ENCODE measurements at regions not wholly inside any gene's neighbourhood (a gene's known extent, or its start where the extent isn't known, plus 50 kb on each side); places are given as distances from the start of the nearest gene placed in this dataset.

DNA sequence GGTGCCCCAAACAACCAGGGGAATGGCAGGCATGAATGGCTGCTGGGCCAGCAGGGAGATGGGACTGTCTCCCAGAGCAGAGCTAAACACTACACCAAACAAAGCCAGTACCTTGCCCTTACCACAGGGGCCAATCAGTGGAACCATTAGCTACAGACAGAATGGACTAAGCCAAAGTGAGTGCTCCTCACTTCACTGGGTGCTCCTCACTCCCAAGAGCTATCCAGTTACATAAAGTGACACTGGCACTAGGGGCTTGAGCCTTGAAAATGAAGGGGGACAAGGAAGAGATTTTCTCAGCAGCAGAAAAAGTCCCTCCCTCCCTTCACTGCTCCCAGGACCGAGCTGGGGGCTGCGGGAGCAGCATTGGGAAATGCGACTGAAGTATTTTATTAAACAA is 110.9 kb upstream of the SHB start:
- no peak for TF ChIP-seq EZH2 (IDR thresholded peaks at IDR 0.05; ENCODE audit: low read length, missing control alignments)
- TF ChIP-seq, protein P1, sequence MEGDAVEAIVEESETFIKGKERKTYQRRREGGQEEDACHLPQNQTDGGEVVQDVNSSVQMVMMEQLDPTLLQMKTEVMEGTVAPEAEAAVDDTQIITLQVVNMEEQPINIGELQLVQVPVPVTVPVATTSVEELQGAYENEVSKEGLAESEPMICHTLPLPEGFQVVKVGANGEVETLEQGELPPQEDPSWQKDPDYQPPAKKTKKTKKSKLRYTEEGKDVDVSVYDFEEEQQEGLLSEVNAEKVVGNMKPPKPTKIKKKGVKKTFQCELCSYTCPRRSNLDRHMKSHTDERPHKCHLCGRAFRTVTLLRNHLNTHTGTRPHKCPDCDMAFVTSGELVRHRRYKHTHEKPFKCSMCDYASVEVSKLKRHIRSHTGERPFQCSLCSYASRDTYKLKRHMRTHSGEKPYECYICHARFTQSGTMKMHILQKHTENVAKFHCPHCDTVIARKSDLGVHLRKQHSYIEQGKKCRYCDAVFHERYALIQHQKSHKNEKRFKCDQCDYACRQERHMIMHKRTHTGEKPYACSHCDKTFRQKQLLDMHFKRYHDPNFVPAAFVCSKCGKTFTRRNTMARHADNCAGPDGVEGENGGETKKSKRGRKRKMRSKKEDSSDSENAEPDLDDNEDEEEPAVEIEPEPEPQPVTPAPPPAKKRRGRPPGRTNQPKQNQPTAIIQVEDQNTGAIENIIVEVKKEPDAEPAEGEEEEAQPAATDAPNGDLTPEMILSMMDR (conservative IDR thresholded peaks at IDR 0.05 in 1 of 2, IDR thresholded peaks at IDR 0.05 in 1 of 2; ENCODE audit: low read depth in 1 of 2, low read length in 2 of 2): no peak
- no peak overlapping the region for H3K4me3 ChIP-seq (replicated peaks in 1 of 4; ENCODE audit: control extremely low read depth in 1 of 4, insufficient read depth in 1 of 4, low read depth in 3 of 4, low read length in 4 of 4)
- no peaks in the 10 kb centered on the region for H3K4me1 ChIP-seq (ENCODE audit: control insufficient read depth, extremely low read depth, insufficient read depth, low read length)
- H3K27ac ChIP-seq (ENCODE audit: insufficient read depth, low read length): no peak overlapping the region
- no peak overlapping the region for H3K4me2 ChIP-seq (ENCODE audit: extremely low read depth, insufficient read depth, low read length)
- H3K36me3 ChIP-seq (ENCODE audit: control insufficient read depth, insufficient read depth, low read length): no peaks in the 10 kb centered on the region
- no peaks in the 10 kb centered on the region for H3K27me3 ChIP-seq (ENCODE audit: control insufficient read depth, insufficient read depth, low read length)
- no peaks in the 10 kb centered on the region for H3K9me3 ChIP-seq (ENCODE audit: control insufficient read depth, insufficient read depth, low read depth, low read length)
- no peak overlapping the region for H2AFZ ChIP-seq (ENCODE audit: low read length)
- DNase-seq (ENCODE audit: low read depth in 2 of 2): no peak
- H3K79me2 ChIP-seq (ENCODE audit: control insufficient read depth, insufficient read depth, low read length): no peaks in the 10 kb centered on the region
- no peak overlapping the region for H3K9ac ChIP-seq (ENCODE audit: insufficient read depth, low read length)
- H4K20me1 ChIP-seq (ENCODE audit: control insufficient read depth, extremely low read depth, insufficient read depth, low read length): no peaks in the 10 kb centered on the region

- H3K4me1 ChIP-seq (ENCODE audit: control insufficient read depth, extremely low read depth, insufficient read depth, low read length): no peaks in the 10 kb centered on the region
- no peak overlapping the region for H3K27ac ChIP-seq (ENCODE audit: insufficient read depth, low read length)
- H3K4me2 ChIP-seq (ENCODE audit: extremely low read depth, insufficient read depth, low read length): no peak overlapping the region
- no peaks in the 10 kb centered on the region for H3K9me3 ChIP-seq (ENCODE audit: control insufficient read depth, insufficient read depth, low read depth, low read length)
- H2AFZ ChIP-seq (ENCODE audit: low read length): no peak overlapping the region
- H3K27me3 ChIP-seq (ENCODE audit: control insufficient read depth, insufficient read depth, low read length): no peaks in the 10 kb centered on the region
- H3K4me3 ChIP-seq (replicated peaks in 1 of 4; ENCODE audit: control extremely low read depth in 1 of 4, insufficient read depth in 1 of 4, low read depth in 3 of 4, low read length in 4 of 4): no peak overlapping the region
- no peak overlapping the region for H3K9ac ChIP-seq (ENCODE audit: insufficient read depth, low read length)
- no peaks in the 10 kb centered on the region for H3K79me2 ChIP-seq (ENCODE audit: control insufficient read depth, insufficient read depth, low read length)
- H4K20me1 ChIP-seq (ENCODE audit: control insufficient read depth, extremely low read depth, insufficient read depth, low read length): no peaks in the 10 kb centered on the region
- no peak for DNase-seq (ENCODE audit: low read depth in 2 of 2)
- TF ChIP-seq, protein P1 (conservative IDR thresholded peaks at IDR 0.05 in 1 of 2, IDR thresholded peaks at IDR 0.05 in 1 of 2; ENCODE audit: low read depth in 1 of 2, low read length in 2 of 2): no peak
- TF ChIP-seq EZH2 (IDR thresholded peaks at IDR 0.05; ENCODE audit: low read length, missing control alignments): no peak
- H3K36me3 ChIP-seq (ENCODE audit: control insufficient read depth, insufficient read depth, low read length): no peaks in the 10 kb centered on the region
Observed at GRCh38 chr9:38178237-38178636, 109.2 kb upstream of the SHB start.

DNA sequence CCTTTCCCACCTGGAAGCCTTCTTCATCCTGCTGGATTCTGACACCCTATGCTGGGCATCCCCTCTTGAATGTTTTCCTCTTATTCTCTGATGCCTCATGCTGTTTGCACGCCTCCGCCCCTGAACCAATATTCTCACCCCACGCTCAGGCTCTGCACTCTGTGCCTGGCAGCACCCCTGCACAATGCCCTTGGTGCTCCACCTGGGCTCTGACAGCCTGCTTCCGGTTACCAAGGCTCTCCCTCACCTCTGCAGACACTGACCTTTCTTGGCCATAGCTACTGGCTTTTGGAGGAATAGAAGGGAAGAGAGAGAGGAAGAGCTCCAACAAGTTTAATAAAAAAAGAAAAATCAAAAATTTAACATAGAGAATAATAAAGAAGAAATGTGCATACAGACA is 108.7 kb upstream of the SHB start:
- H3K79me2 ChIP-seq (ENCODE audit: control insufficient read depth, insufficient read depth, low read length): no peaks in the 10 kb centered on the region
- no peak overlapping the region for H3K27ac ChIP-seq (ENCODE audit: insufficient read depth, low read length)
- no peak overlapping the region for H2AFZ ChIP-seq (ENCODE audit: low read length)
- H3K4me3 ChIP-seq (replicated peaks in 1 of 4; ENCODE audit: control extremely low read depth in 1 of 4, insufficient read depth in 1 of 4, low read depth in 3 of 4, low read length in 4 of 4): no peak overlapping the region
- no peaks in the 10 kb centered on the region for H3K4me1 ChIP-seq (ENCODE audit: control insufficient read depth, extremely low read depth, insufficient read depth, low read length)
- no peak overlapping the region for H3K4me2 ChIP-seq (ENCODE audit: extremely low read depth, insufficient read depth, low read length)
- H4K20me1 ChIP-seq (ENCODE audit: control insufficient read depth, extremely low read depth, insufficient read depth, low read length): no peaks in the 10 kb centered on the region
- no peak for DNase-seq (ENCODE audit: low read depth in 2 of 2)
- no peaks in the 10 kb centered on the region for H3K27me3 ChIP-seq (ENCODE audit: control insufficient read depth, insufficient read depth, low read length)
- H3K9me3 ChIP-seq (ENCODE audit: control insufficient read depth, insufficient read depth, low read depth, low read length): no peaks in the 10 kb centered on the region
- no peak overlapping the region for H3K9ac ChIP-seq (ENCODE audit: insufficient read depth, low read length)
- TF ChIP-seq, protein P1 (conservative IDR thresholded peaks at IDR 0.05 in 1 of 2, IDR thresholded peaks at IDR 0.05 in 1 of 2; ENCODE audit: low read depth in 1 of 2, low read length in 2 of 2): no peak
- TF ChIP-seq EZH2 (IDR thresholded peaks at IDR 0.05; ENCODE audit: low read length, missing control alignments): no peak
- H3K36me3 ChIP-seq (ENCODE audit: control insufficient read depth, insufficient read depth, low read length): no peaks in the 10 kb centered on the region
